ENCODE measurements at regions not wholly inside any gene's neighbourhood (a gene's known extent, or its start where the extent isn't known, plus 50 kb on each side); places are given as distances from the start of the nearest gene placed in this dataset.

- no peak for DNase-seq
Observed at GRCh38 chr2:15782009-15782751, 158.2 kb upstream of the MYCN start.

GRCh38 chr2:15782769-15783294 lies 157.5 kb upstream of the MYCN start:
- DNase-seq = no peak

GRCh38 chr2:15783489-15783888 lies 156.9 kb upstream of the MYCN start:
- no peak for DNase-seq

GRCh38 chr2:15784106-15784885 lies 156.1 kb upstream of the MYCN start:
- DNase-seq = no peak

- DNase-seq = no peak
Observed at GRCh38 chr2:15784886-15785801, 155.2 kb upstream of the MYCN start.

- DNase-seq = no peak
Observed at GRCh38 chr2:15786003-15786654, 154.2 kb upstream of the MYCN start.

GRCh38 chr2:15786901-15787300 lies 153.4 kb upstream of the MYCN start:
- DNase-seq = no peak

GRCh38 chr2:15787535-15788454 lies 152.6 kb upstream of the MYCN start:
- no peak for DNase-seq

- no peak for DNase-seq
Observed at GRCh38 chr2:15788455-15788829, 151.9 kb upstream of the MYCN start.

GRCh38 chr2:15788830-15789229 lies 151.5 kb upstream of the MYCN start:
- peak; percentile 15 for DNase-seq

- no peak for DNase-seq
Observed at GRCh38 chr2:15789381-15790062, 150.8 kb upstream of the MYCN start.

- DNase-seq = no peak
Observed at GRCh38 chr2:15790326-15790725, 150.0 kb upstream of the MYCN start.

GRCh38 chr2:15790838-15791237 lies 149.5 kb upstream of the MYCN start:
- no peak for DNase-seq

- no peak for DNase-seq
Observed at GRCh38 chr2:15791294-15791693, 149.1 kb upstream of the MYCN start.

- DNase-seq = no peak
Observed at GRCh38 chr2:15792331-15792730, 148.0 kb upstream of the MYCN start.

GRCh38 chr2:15793078-15793913 lies 147.1 kb upstream of the MYCN start:
- no peak for DNase-seq

- DNase-seq = no peak
Observed at GRCh38 chr2:15793978-15794377, 146.4 kb upstream of the MYCN start.

- DNase-seq = no peak
Observed at GRCh38 chr2:15794608-15795134, 145.7 kb upstream of the MYCN start.

- DNase-seq = no peak
Observed at GRCh38 chr2:15795426-15795825, 144.9 kb upstream of the MYCN start.
